HEK293 (cell line): ENCODE measurements at regions not wholly inside any gene's neighbourhood (a gene's known extent, or its start where the extent isn't known, plus 50 kb on each side); places are given as distances from the start of the nearest gene placed in this dataset.

ENCODE experiments used
- CTCF ChIA-PET: fragments of 350-600 bp; formaldehyde crosslinking; extraction: SDS; loops from one replicate; lab custom pipeline; 2021; ENCODE audit warnings: antibody characterized with exemption; lab: Yijun Ruan, JAX
- POLR2A ChIA-PET: fragments of 300-600 bp; formaldehyde crosslinking; extraction: SDS; loops from one replicate; lab custom pipeline; 2020; ENCODE audit warnings: antibody characterized with exemption, inconsistent platforms; lab: Yijun Ruan, JAX
- H3K27ac ChIP-seq: fragments of 200-500 bp; sonication (Bioruptor generic); 2 replicates; pipeline ENCODE4 v1.5.1; 2014; ENCODE audit warnings: low read depth, low read length, control low read depth, inconsistent platforms; ENCODE audit errors: extremely low read depth
- H3K36me3 ChIP-seq, 2 experiments: fragments of 200-500 bp in 1 of 2; sonication (Bioruptor generic) in 1 of 2; 1 replicate in 1 of 2; 2 replicates in 1 of 2; pipeline ENCODE4 v1.5.1; 2014 to 2017; ENCODE audit warnings: inconsistent platforms in 2 of 2, low read length in 2 of 2; ENCODE audit not compliant: control insufficient read depth in 2 of 2, insufficient read depth in 1 of 2
- H3K4me1 ChIP-seq: fragments of 200-500 bp; sonication (Bioruptor generic); 2 replicates; pipeline ENCODE4 v1.5.1; 2014; ENCODE audit warnings: mild to moderate bottlenecking, low read length, inconsistent platforms; ENCODE audit not compliant: control insufficient read depth, insufficient read depth
- H3K4me3 ChIP-seq: 2 replicates; pipeline ENCODE4 v1.5.1; 2011; ENCODE audit warnings: low read depth, mild to moderate bottlenecking, control low read depth, low read length, moderate library complexity
- H3K9me3 ChIP-seq: fragments of 200-500 bp; sonication (Bioruptor generic); 2 replicates; pipeline ENCODE4 v1.5.1; 2014; ENCODE audit warnings: low read depth, low read length, inconsistent platforms; ENCODE audit not compliant: control insufficient read depth, insufficient read depth
- SCRT2 ChIP-seq: fragments of 450-650 bp; formaldehyde crosslinking; IDR thresholded peaks from 2 replicates; pipeline ENCODE4 v1.5.1; 2016; ENCODE audit warnings: missing biosample characterization, missing genetic modification characterization
- SP7 ChIP-seq: fragments of 450-650 bp; formaldehyde crosslinking; IDR thresholded peaks from 2 replicates; pipeline ENCODE4 v1.5.1; 2016; ENCODE audit warnings: missing biosample characterization, missing genetic modification characterization
- ZIC2 ChIP-seq: fragments of 450-650 bp; formaldehyde crosslinking; IDR thresholded peaks from 2 replicates; pipeline ENCODE4 v1.5.1; 2016; ENCODE audit warnings: missing biosample characterization, missing genetic modification characterization
- ZNF211 ChIP-seq: fragments of 450-650 bp; formaldehyde crosslinking; IDR thresholded peaks from 2 replicates; pipeline ENCODE4 v1.5.1; 2016; ENCODE audit warnings: low read depth, missing biosample characterization, missing genetic modification characterization
- ZNF221 ChIP-seq: fragments of 450-650 bp; formaldehyde crosslinking; IDR thresholded peaks from 2 replicates; pipeline ENCODE4 v1.5.1; 2017; ENCODE audit warnings: missing biosample characterization, missing genetic modification characterization, borderline replicate concordance
- ZNF366 ChIP-seq: fragments of 450-650 bp; formaldehyde crosslinking; conservative IDR thresholded peaks from 2 replicates; pipeline ENCODE4 v1.5.1; 2016; ENCODE audit warnings: missing biosample characterization, missing genetic modification characterization
- ZNF394 ChIP-seq: fragments of 450-650 bp; formaldehyde crosslinking; IDR thresholded peaks from 2 replicates; pipeline ENCODE4 v1.5.1; 2016; ENCODE audit warnings: missing biosample characterization, missing genetic modification characterization, mild to moderate bottlenecking, moderate library complexity, borderline replicate concordance
- ZNF423 ChIP-seq: fragments of 450-650 bp; formaldehyde crosslinking; IDR thresholded peaks from 2 replicates; pipeline ENCODE4 v1.5.1; 2016; ENCODE audit warnings: missing biosample characterization, missing genetic modification characterization
- ZNF560 ChIP-seq: fragments of 450-650 bp; formaldehyde crosslinking; IDR thresholded peaks from 2 replicates; pipeline ENCODE4 v1.5.1; 2017; ENCODE audit warnings: missing biosample characterization, missing genetic modification characterization, borderline replicate concordance
- ZNF610 ChIP-seq: fragments of 450-650 bp; formaldehyde crosslinking; IDR thresholded peaks from 2 replicates; pipeline ENCODE4 v1.5.1; 2016; ENCODE audit warnings: missing biosample characterization, missing genetic modification characterization, borderline replicate concordance
- ZNF660 ChIP-seq: fragments of 450-650 bp; IDR thresholded peaks from 2 replicates; pipeline ENCODE4 v1.5.1; 2018; ENCODE audit warnings: missing biosample characterization, mild to moderate bottlenecking, missing genetic modification characterization
- ZNF768 ChIP-seq: fragments of 450-650 bp; formaldehyde crosslinking; IDR thresholded peaks from 2 replicates; pipeline ENCODE4 v1.5.1; 2018; ENCODE audit warnings: missing biosample characterization, mild to moderate bottlenecking, missing genetic modification characterization
- TF ChIP-seq, protein P1 (sequence below): fragments of 450-650 bp; formaldehyde crosslinking; IDR thresholded peaks from 2 replicates; pipeline ENCODE4 v1.5.1; 2016; ENCODE audit warnings: missing biosample characterization, missing genetic modification characterization
- TF ChIP-seq, protein P2 (sequence below): fragments of 450-650 bp; formaldehyde crosslinking; IDR thresholded peaks from 2 replicates; pipeline ENCODE4 v1.5.1; 2016; ENCODE audit warnings: missing biosample characterization, missing genetic modification characterization
- TF ChIP-seq, protein P3 (sequence below): fragments of 450-650 bp; formaldehyde crosslinking; IDR thresholded peaks from 2 replicates; pipeline ENCODE4 v1.5.1; 2016; ENCODE audit warnings: missing biosample characterization, missing genetic modification characterization, borderline replicate concordance
- TF ChIP-seq, protein P4 (sequence below): IDR thresholded peaks from 2 replicates; pipeline ENCODE4 v1.6.1; 2011; ENCODE audit warnings: mild to moderate bottlenecking, low read depth, low read length, borderline replicate concordance
- TF ChIP-seq, protein P5 (sequence below): fragments of 450-650 bp; formaldehyde crosslinking; IDR thresholded peaks from 2 replicates; pipeline ENCODE4 v1.5.1; 2016; ENCODE audit warnings: missing biosample characterization, missing genetic modification characterization

DNA sequence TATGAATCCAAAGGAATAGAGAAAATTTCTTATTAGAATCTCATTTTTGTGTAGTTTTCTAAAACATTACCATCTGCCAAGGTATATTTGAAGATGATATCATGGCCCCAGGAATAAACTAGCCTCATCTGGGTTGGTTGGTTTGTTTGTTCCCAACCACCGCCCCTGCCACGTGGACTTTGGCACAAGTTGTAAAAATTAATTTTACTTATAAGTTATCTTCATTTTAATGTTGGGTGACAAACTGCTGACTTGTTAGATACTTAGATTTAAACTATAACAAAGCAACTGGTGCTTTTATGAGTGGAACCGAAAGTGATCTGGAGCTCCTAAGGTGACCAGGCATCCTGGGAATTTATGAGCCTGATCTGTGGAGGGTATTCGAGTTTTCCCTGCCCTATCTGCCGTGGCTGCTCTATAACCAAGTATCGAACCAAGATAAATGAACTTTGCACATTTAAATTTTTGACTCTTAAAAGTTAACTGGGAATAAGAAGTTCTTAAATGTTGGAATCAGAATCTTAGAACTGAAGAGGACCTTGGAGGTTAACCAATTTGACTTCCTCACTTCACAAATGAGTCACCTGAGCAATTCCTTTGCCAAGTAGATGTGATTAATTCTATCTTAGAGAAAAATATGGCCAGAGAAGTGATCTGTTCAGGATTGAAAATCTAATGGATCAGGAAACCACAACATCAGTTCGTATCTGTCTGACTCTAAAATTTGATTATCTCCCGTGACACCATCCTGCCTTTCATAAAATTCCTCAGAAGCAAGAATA is 129.1 kb upstream of the ARHGAP42 start:
- no peaks in the 10 kb centered on the region for H3K36me3 ChIP-seq
- H3K9me3 ChIP-seq = no peaks in the 10 kb centered on the region
- ChIA-PET CTCF (interaction anchor here (0.8 kb wide), 1 partner anchor 19 kb away, joined by 4 read pairs; no protein-coding TSS in a partner anchor), POLR2A (no interaction called here)
- H3K4me3 ChIP-seq = no peak overlapping the region
- TF ChIP-seq ZNF610 (tag by site-specific recombination) (no peak), ZIC2 (tag by site-specific recombination) (no peak)
- TF ChIP-seq, protein P1, sequence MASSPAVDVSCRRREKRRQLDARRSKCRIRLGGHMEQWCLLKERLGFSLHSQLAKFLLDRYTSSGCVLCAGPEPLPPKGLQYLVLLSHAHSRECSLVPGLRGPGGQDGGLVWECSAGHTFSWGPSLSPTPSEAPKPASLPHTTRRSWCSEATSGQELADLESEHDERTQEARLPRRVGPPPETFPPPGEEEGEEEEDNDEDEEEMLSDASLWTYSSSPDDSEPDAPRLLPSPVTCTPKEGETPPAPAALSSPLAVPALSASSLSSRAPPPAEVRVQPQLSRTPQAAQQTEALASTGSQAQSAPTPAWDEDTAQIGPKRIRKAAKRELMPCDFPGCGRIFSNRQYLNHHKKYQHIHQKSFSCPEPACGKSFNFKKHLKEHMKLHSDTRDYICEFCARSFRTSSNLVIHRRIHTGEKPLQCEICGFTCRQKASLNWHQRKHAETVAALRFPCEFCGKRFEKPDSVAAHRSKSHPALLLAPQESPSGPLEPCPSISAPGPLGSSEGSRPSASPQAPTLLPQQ (tag by site-specific recombination) = no peak
- H3K4me1 ChIP-seq = no peaks in the 10 kb centered on the region
- no peak overlapping the region for H3K27ac ChIP-seq

DNA sequence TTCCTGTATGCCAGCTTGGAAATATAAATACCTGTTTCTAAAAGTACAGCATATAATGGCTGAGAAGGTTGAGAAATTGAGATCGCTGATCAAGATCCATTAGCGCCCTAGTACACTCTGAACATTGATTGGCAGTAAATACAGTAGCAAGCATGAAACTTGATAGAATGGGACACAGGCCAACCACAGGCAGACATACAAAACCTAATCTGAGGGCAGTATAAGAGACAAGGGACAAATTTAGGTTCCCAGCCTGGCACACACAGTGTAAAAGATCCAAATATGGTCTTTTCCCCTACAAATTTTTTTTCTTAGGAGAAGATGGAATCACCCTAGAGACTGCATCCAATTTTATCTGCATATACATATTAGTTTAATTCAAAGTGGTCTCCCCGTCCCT is 126.5 kb upstream of the ARHGAP42 start:
- ChIA-PET POLR2A (no interaction called here), CTCF (interaction anchor here (0.5 to 0.8 kb wide), 3 partner anchors 16 to 558 kb away, joined by 3 to 4 read pairs (median 3); no protein-coding TSS in a partner anchor)
- no peaks in the 10 kb centered on the region for H3K36me3 ChIP-seq
- TF ChIP-seq, protein P2, sequence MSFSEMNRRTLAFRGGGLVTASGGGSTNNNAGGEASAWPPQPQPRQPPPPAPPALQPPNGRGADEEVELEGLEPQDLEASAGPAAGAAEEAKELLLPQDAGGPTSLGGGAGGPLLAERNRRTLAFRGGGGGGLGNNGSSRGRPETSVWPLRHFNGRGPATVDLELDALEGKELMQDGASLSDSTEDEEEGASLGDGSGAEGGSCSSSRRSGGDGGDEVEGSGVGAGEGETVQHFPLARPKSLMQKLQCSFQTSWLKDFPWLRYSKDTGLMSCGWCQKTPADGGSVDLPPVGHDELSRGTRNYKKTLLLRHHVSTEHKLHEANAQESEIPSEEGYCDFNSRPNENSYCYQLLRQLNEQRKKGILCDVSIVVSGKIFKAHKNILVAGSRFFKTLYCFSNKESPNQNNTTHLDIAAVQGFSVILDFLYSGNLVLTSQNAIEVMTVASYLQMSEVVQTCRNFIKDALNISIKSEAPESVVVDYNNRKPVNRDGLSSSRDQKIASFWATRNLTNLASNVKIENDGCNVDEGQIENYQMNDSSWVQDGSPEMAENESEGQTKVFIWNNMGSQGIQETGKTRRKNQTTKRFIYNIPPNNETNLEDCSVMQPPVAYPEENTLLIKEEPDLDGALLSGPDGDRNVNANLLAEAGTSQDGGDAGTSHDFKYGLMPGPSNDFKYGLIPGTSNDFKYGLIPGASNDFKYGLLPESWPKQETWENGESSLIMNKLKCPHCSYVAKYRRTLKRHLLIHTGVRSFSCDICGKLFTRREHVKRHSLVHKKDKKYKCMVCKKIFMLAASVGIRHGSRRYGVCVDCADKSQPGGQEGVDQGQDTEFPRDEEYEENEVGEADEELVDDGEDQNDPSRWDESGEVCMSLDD (tag by site-specific recombination) = no peak
- TF ChIP-seq ZNF560 (tag by site-specific recombination) = no peak
- no peak for TF ChIP-seq ZNF423 (tag by site-specific recombination)
- no peak for TF ChIP-seq ZNF660 (tag by site-specific recombination)
- no peak for TF ChIP-seq ZNF211 (tag by site-specific recombination)
- TF ChIP-seq SCRT2 (tag by site-specific recombination) = no peak
- TF ChIP-seq, protein P3, sequence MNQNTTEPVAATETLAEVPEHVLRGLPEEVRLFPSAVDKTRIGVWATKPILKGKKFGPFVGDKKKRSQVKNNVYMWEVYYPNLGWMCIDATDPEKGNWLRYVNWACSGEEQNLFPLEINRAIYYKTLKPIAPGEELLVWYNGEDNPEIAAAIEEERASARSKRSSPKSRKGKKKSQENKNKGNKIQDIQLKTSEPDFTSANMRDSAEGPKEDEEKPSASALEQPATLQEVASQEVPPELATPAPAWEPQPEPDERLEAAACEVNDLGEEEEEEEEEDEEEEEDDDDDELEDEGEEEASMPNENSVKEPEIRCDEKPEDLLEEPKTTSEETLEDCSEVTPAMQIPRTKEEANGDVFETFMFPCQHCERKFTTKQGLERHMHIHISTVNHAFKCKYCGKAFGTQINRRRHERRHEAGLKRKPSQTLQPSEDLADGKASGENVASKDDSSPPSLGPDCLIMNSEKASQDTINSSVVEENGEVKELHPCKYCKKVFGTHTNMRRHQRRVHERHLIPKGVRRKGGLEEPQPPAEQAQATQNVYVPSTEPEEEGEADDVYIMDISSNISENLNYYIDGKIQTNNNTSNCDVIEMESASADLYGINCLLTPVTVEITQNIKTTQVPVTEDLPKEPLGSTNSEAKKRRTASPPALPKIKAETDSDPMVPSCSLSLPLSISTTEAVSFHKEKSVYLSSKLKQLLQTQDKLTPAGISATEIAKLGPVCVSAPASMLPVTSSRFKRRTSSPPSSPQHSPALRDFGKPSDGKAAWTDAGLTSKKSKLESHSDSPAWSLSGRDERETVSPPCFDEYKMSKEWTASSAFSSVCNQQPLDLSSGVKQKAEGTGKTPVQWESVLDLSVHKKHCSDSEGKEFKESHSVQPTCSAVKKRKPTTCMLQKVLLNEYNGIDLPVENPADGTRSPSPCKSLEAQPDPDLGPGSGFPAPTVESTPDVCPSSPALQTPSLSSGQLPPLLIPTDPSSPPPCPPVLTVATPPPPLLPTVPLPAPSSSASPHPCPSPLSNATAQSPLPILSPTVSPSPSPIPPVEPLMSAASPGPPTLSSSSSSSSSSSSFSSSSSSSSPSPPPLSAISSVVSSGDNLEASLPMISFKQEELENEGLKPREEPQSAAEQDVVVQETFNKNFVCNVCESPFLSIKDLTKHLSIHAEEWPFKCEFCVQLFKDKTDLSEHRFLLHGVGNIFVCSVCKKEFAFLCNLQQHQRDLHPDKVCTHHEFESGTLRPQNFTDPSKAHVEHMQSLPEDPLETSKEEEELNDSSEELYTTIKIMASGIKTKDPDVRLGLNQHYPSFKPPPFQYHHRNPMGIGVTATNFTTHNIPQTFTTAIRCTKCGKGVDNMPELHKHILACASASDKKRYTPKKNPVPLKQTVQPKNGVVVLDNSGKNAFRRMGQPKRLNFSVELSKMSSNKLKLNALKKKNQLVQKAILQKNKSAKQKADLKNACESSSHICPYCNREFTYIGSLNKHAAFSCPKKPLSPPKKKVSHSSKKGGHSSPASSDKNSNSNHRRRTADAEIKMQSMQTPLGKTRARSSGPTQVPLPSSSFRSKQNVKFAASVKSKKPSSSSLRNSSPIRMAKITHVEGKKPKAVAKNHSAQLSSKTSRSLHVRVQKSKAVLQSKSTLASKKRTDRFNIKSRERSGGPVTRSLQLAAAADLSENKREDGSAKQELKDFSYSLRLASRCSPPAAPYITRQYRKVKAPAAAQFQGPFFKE (tag by site-specific recombination) = no peak
- no peak for TF ChIP-seq ZNF394 (tag by site-specific recombination)
- TF ChIP-seq, protein P4, sequence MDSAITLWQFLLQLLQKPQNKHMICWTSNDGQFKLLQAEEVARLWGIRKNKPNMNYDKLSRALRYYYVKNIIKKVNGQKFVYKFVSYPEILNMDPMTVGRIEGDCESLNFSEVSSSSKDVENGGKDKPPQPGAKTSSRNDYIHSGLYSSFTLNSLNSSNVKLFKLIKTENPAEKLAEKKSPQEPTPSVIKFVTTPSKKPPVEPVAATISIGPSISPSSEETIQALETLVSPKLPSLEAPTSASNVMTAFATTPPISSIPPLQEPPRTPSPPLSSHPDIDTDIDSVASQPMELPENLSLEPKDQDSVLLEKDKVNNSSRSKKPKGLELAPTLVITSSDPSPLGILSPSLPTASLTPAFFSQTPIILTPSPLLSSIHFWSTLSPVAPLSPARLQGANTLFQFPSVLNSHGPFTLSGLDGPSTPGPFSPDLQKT = no peak
- no peak for TF ChIP-seq ZNF768 (tag by site-specific recombination)
- no peak for TF ChIP-seq SP7
- no peak for TF ChIP-seq ZNF366 (tag by site-specific recombination)
- TF ChIP-seq, protein P5, sequence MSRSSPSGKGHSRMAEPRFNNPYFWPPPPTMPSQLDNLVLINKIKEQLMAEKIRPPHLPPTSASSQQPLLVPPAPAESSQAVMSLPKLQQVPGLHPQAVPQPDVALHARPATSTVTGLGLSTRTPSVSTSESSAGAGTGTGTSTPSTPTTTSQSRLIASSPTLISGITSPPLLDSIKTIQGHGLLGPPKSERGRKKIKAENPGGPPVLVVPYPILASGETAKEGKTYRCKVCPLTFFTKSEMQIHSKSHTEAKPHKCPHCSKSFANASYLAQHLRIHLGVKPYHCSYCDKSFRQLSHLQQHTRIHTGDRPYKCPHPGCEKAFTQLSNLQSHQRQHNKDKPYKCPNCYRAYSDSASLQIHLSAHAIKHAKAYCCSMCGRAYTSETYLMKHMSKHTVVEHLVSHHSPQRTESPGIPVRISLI (tag by site-specific recombination) = no peak
- no peak for TF ChIP-seq ZNF221
- no peak for TF ChIP-seq ZIC2 (tag by site-specific recombination)
- no peak overlapping the region for H3K27ac ChIP-seq
- no peaks in the 10 kb centered on the region for H3K9me3 ChIP-seq
- no peaks in the 10 kb centered on the region for H3K4me1 ChIP-seq
- H3K4me3 ChIP-seq = no peak overlapping the region
